Neutrophil (primary cell): ENCODE measurements at regions not wholly inside any gene's neighbourhood (a gene's known extent, or its start where the extent isn't known, plus 50 kb on each side); places are given as distances from the start of the nearest gene placed in this dataset.

ENCODE experiments used
- H3K27ac ChIP-seq: fragments of 200-600 bp; sonication (generic); 2 replicates; pipeline ENCODE4 v1.5.1; 2016; ENCODE audit warnings: mild to moderate bottlenecking, moderate library complexity
- H3K27me3 ChIP-seq: fragments of 200-600 bp; sonication (generic); 2 replicates; pipeline ENCODE4 v1.6.0; 2016; ENCODE audit warnings: mild to moderate bottlenecking
- H3K36me3 ChIP-seq: fragments of 200-600 bp; sonication (generic); 2 replicates; pipeline ENCODE4 v1.5.1; 2017
- H3K4me1 ChIP-seq, 2 experiments: fragments of 200-600 bp in 1 of 2; sonication (generic) in 1 of 2; 1 replicate in 1 of 2; 2 replicates in 1 of 2; pipeline versions ENCODE4 v1.5.1 to v1.6.1; 2013 to 2016; ENCODE audit warnings: low read depth in 1 of 2, low read length in 1 of 2, mild to moderate bottlenecking in 1 of 2, moderate library complexity in 1 of 2; ENCODE audit not compliant: control insufficient read depth in 1 of 2, insufficient read depth in 1 of 2
- H3K4me3 ChIP-seq, 2 experiments: fragments of 200-600 bp in 1 of 2; sonication (generic) in 1 of 2; 1 replicate in 1 of 2; 2 replicates in 1 of 2; pipeline ENCODE4 v1.5.1; 2013 to 2016; ENCODE audit warnings: low read depth in 1 of 2, low read length in 1 of 2, mild to moderate bottlenecking in 1 of 2, moderate library complexity in 1 of 2
- H3K9me3 ChIP-seq: fragments of 200-600 bp; sonication (generic); 2 replicates; pipeline ENCODE4 v1.5.1; 2016
- CTCF ChIP-seq: fragments of 200-600 bp; sonication (generic); IDR thresholded peaks from 2 replicates; pipeline ENCODE4 v1.5.1; 2016; ENCODE audit warnings: antibody characterized with exemption

GRCh38 chr15:35299059-35299735 is 214.1 kb upstream of the NANOGP8 start:
- H3K4me3 ChIP-seq: no peak overlapping the region
- no peaks in the 10 kb centered on the region for H3K36me3 ChIP-seq
- H3K9me3 ChIP-seq: no peaks in the 10 kb centered on the region
- no peak for TF ChIP-seq CTCF
- no peaks in the 10 kb centered on the region for H3K4me1 ChIP-seq
- no peak overlapping the region for H3K27ac ChIP-seq
- H3K27me3 ChIP-seq: no peaks in the 10 kb centered on the region

- H3K36me3 ChIP-seq: no peaks in the 10 kb centered on the region
- no peak for TF ChIP-seq CTCF
- no peak overlapping the region for H3K27ac ChIP-seq
- no peaks in the 10 kb centered on the region for H3K27me3 ChIP-seq
- no peaks in the 10 kb centered on the region for H3K9me3 ChIP-seq
- no peak overlapping the region for H3K4me3 ChIP-seq
- peaks cover 0 to 2% of the 10 kb centered on the region in 2 experiments for H3K4me1 ChIP-seq
These were observed 213.4 kb upstream of the NANOGP8 start for GRCh38 chr15:35298509-35298908.

- H3K27ac ChIP-seq: no peak overlapping the region
- H3K4me1 ChIP-seq: peaks cover 0 to 7% of the 10 kb centered on the region in 2 experiments
- no peaks in the 10 kb centered on the region for H3K27me3 ChIP-seq
- no peaks in the 10 kb centered on the region for H3K9me3 ChIP-seq
- H3K4me3 ChIP-seq: no peak overlapping the region
- no peak for TF ChIP-seq CTCF
- H3K36me3 ChIP-seq: no peaks in the 10 kb centered on the region
These were observed 208.4 kb upstream of the NANOGP8 start for GRCh38 chr15:35293353-35294130.

GRCh38 chr15:35290301-35290721 is 205.2 kb upstream of the NANOGP8 start:
- H3K9me3 ChIP-seq: no peaks in the 10 kb centered on the region
- no peak overlapping the region for H3K27ac ChIP-seq
- H3K27me3 ChIP-seq: peaks cover 3% of the 10 kb centered on the region
- no peak overlapping the region for H3K4me3 ChIP-seq
- no peaks in the 10 kb centered on the region for H3K36me3 ChIP-seq
- H3K4me1 ChIP-seq: peaks cover 0 to 7% of the 10 kb centered on the region in 2 experiments
- no peak for TF ChIP-seq CTCF

- Histone ChIP-seq H3K27me3 (peaks cover 3% of the 10 kb centered on the region), H3K9me3 (no peaks in the 10 kb centered on the region), H3K4me1 (peaks cover 0 to 7% of the 10 kb centered on the region in 2 experiments), H3K36me3 (no peaks in the 10 kb centered on the region), H3K4me3 (no peak overlapping the region), H3K27ac (no peak overlapping the region)
- no peak for TF ChIP-seq CTCF
These were observed 204.0 kb upstream of the NANOGP8 start for GRCh38 chr15:35289024-35289617.
